ENCODE measurements at regions not wholly inside any gene's neighbourhood (a gene's known extent, or its start where the extent isn't known, plus 50 kb on each side); places are given as distances from the start of the nearest gene placed in this dataset.

DNA sequence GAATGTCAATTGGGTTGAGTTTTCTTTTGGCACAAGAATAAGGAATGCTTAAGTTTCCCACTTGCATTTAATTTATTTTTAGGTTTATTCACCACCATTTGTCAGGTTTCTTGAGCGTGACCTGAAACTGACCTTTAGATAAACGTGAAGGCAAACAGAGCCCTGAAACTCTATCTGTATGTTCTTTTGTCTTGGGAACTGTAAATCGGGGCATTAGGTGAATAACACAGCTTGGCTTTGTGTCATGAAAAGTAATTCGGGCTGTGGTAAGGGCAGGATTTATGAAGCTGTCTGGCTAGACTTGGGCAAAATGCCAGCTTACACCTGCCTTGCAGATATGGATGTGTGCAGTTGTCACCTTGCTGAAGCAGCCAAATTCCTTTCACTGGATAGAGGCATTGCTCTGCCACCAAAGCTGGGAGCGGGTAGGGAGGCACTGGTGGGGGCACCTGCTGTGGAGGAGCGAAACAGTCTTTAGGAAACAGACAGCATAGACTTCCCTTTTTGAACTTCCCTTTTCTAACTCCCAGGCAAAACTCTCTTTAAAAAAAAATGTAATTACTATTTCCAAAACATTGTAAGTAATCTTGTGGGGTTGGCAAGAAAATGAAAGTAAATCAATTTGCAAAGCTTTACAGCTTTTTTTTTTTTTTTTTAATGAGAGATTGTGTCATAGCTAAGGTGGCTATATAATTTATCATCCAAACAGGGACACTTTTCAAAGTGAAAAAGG is 545.2 kb downstream of the CSNK1G3 start:
- TF ChIP-seq POLR2AphosphoS5 (IDR thresholded peaks at IDR 0.05; ENCODE audit: low read depth, low read length) (no peak), SIN3A (IDR thresholded peaks at IDR 0.05; ENCODE audit: borderline replicate concordance, insufficient read depth, low read length) (no peak), TAF1 (IDR thresholded peaks at IDR 0.05; ENCODE audit: borderline replicate concordance, insufficient read depth, low read length) (no peak), FOXP2 (optimal IDR thresholded peaks at IDR 0.05; ENCODE audit: borderline replicate concordance, extremely low read depth, extremely low read length, insufficient read depth) (no peak)
- TF ChIP-seq, protein P1, sequence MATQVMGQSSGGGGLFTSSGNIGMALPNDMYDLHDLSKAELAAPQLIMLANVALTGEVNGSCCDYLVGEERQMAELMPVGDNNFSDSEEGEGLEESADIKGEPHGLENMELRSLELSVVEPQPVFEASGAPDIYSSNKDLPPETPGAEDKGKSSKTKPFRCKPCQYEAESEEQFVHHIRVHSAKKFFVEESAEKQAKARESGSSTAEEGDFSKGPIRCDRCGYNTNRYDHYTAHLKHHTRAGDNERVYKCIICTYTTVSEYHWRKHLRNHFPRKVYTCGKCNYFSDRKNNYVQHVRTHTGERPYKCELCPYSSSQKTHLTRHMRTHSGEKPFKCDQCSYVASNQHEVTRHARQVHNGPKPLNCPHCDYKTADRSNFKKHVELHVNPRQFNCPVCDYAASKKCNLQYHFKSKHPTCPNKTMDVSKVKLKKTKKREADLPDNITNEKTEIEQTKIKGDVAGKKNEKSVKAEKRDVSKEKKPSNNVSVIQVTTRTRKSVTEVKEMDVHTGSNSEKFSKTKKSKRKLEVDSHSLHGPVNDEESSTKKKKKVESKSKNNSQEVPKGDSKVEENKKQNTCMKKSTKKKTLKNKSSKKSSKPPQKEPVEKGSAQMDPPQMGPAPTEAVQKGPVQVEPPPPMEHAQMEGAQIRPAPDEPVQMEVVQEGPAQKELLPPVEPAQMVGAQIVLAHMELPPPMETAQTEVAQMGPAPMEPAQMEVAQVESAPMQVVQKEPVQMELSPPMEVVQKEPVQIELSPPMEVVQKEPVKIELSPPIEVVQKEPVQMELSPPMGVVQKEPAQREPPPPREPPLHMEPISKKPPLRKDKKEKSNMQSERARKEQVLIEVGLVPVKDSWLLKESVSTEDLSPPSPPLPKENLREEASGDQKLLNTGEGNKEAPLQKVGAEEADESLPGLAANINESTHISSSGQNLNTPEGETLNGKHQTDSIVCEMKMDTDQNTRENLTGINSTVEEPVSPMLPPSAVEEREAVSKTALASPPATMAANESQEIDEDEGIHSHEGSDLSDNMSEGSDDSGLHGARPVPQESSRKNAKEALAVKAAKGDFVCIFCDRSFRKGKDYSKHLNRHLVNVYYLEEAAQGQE (IDR thresholded peaks at IDR 0.05; ENCODE audit: insufficient read depth in 1 of 2, low read depth in 2 of 2, low read length in 2 of 2), result no peak

DNA sequence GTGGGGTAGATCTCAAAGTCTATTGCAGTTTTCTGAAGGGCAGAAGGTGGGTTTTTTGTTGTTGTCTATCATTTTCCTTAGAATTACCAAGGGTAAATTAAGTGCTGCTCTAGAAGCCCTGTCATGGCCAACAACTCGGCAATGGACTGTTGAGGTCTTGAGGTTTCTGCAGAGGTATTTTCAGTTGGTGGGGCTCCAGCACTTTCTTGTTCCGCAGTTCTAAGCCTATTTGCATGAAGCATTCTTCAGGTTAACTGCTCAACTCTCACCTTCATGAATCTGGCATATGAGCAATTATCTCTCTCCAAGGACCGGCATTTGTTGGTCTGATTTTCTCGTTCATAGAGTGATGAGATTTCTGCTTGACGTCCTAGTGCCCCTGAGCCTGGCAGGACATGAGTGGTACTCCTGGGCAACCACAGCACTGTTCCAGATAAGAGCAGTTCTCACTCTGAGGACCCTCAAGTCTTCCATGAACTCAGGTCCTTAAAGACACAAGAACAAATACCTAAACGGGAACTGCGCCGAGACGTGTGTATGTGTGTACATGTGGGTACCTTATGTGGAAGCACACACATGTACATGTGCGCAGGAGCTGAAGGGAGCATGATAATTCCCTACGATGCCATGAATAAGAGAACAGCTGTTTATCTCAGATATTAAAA is 544.5 kb downstream of the CSNK1G3 start:
- TF ChIP-seq, protein P1 (IDR thresholded peaks at IDR 0.05; ENCODE audit: insufficient read depth in 1 of 2, low read depth in 2 of 2, low read length in 2 of 2), result no peak
- TF ChIP-seq TAF1 (IDR thresholded peaks at IDR 0.05; ENCODE audit: borderline replicate concordance, insufficient read depth, low read length) (no peak), SIN3A (IDR thresholded peaks at IDR 0.05; ENCODE audit: borderline replicate concordance, insufficient read depth, low read length) (no peak)

DNA sequence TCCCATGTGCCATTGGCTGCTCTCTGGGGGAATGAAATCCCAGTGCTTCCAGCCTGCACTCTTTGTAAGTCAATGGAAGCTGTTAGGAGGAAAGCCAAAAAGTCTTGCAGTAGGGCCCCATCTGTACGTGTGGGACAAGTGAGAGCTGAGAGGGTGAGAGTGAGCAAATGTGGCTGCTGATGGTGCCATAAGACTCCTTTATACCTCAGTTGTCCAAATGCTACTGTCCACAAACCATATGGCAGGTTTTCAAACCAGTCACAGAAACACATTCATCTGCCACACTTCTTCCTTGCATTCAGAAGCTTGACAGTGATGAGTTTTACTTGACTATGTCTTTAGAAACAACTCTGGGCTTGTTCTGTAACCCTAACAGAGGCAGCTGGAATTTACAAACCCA is 543.8 kb downstream of the CSNK1G3 start:
- TF ChIP-seq, protein P1 (IDR thresholded peaks at IDR 0.05; ENCODE audit: insufficient read depth in 1 of 2, low read depth in 2 of 2, low read length in 2 of 2), result no peak
- TF ChIP-seq POLR2AphosphoS5 (IDR thresholded peaks at IDR 0.05; ENCODE audit: low read depth, low read length), result no peak
- no peak for TF ChIP-seq SIN3A (IDR thresholded peaks at IDR 0.05; ENCODE audit: borderline replicate concordance, insufficient read depth, low read length)
- no peak for TF ChIP-seq TAF1 (IDR thresholded peaks at IDR 0.05; ENCODE audit: borderline replicate concordance, insufficient read depth, low read length)
- no peak for TF ChIP-seq FOXP2 (optimal IDR thresholded peaks at IDR 0.05; ENCODE audit: borderline replicate concordance, extremely low read depth, extremely low read length, insufficient read depth)

- TF ChIP-seq, protein P1 (IDR thresholded peaks at IDR 0.05; ENCODE audit: insufficient read depth in 1 of 2, low read depth in 2 of 2, low read length in 2 of 2), result no peak
- TF ChIP-seq FOXP2 (optimal IDR thresholded peaks at IDR 0.05; ENCODE audit: borderline replicate concordance, extremely low read depth, extremely low read length, insufficient read depth), result no peak
- no peak for TF ChIP-seq TAF1 (IDR thresholded peaks at IDR 0.05; ENCODE audit: borderline replicate concordance, insufficient read depth, low read length)
- no peak for TF ChIP-seq POLR2AphosphoS5 (IDR thresholded peaks at IDR 0.05; ENCODE audit: low read depth, low read length)
- TF ChIP-seq SIN3A (IDR thresholded peaks at IDR 0.05; ENCODE audit: borderline replicate concordance, insufficient read depth, low read length), result no peak
Measured at GRCh38 chr5:124054564-124054963, 542.6 kb downstream of the CSNK1G3 start.
